Mesenchymal stem cell (in vitro differentiated cells and primary cell): ENCODE measurements at regions not wholly inside any gene's neighbourhood (a gene's known extent, or its start where the extent isn't known, plus 50 kb on each side); places are given as distances from the start of the nearest gene placed in this dataset. TPM values are rescaled to one million over a fixed set of nuclear protein-coding genes. Genes with fewer than 3 reads are reported as not detected.

Source experiments
- small RNA-seq: library from polyadenylated mRNA; stranded (forward); fragments of <200 nt; extraction: miRNeasy Mini kit (QIAGEN cat#:217004); gene quantifications from one replicate; pipeline ENCODE3, GENCODE V24; 2013; ENCODE audit warnings: low read depth

Small RNAs in the stretch of these regions (small RNA-seq; reads per million reads assigned to genes)
- not detected for gene AL589826.1
- not detected for gene MIR2113
